Astrocyte (in vitro differentiated cells and primary cell): ENCODE measurements at regions not wholly inside any gene's neighbourhood (a gene's known extent, or its start where the extent isn't known, plus 50 kb on each side); places are given as distances from the start of the nearest gene placed in this dataset.

ENCODE experiments used
- DNase-seq: peaks from one replicate; pipeline ENCODE4 v3.0.0-alpha.2; 2010; ENCODE audit warnings: low read depth
- FAIRE-seq: peaks from 2 replicates; lab custom pipeline; 2011; peaks lifted over from hg19 to GRCh38; lab: Jason Lieb, UNC
- H2AFZ ChIP-seq: 2 replicates; pipeline ENCODE4 v1.6.0; 2012; ENCODE audit warnings: low read depth, low read length, inconsistent platforms
- H3K27ac ChIP-seq: 2 replicates; pipeline ENCODE4 v1.5.1; 2011; ENCODE audit warnings: low read depth, low read length, inconsistent platforms
- H3K27me3 ChIP-seq: 2 replicates; pipeline ENCODE4 v1.6.0; 2011; ENCODE audit warnings: low read length, inconsistent platforms; ENCODE audit not compliant: insufficient read depth
- H3K36me3 ChIP-seq: 2 replicates; pipeline ENCODE4 v1.5.1; 2011; ENCODE audit warnings: low read length, inconsistent platforms; ENCODE audit not compliant: insufficient read depth
- H3K4me1 ChIP-seq: 2 replicates; pipeline ENCODE4 v1.5.1; 2011; ENCODE audit warnings: low read length, inconsistent platforms; ENCODE audit not compliant: insufficient read depth
- H3K4me2 ChIP-seq: 2 replicates; pipeline ENCODE4 v1.6.0; 2012; ENCODE audit warnings: low read length, inconsistent platforms
- H3K4me3 ChIP-seq: 2 replicates; pipeline ENCODE4 v1.5.1; 2011; ENCODE audit warnings: low read depth, mild to moderate bottlenecking, low read length, inconsistent platforms; ENCODE audit not compliant: insufficient read depth
- H3K79me2 ChIP-seq: 2 replicates; pipeline ENCODE4 v1.6.0; 2012; ENCODE audit warnings: mild to moderate bottlenecking, low read length, inconsistent platforms; ENCODE audit not compliant: insufficient read depth
- H3K9ac ChIP-seq: 2 replicates; pipeline ENCODE4 v1.6.0; 2012; ENCODE audit warnings: mild to moderate bottlenecking, low read length, inconsistent platforms
- H3K9me3 ChIP-seq: 2 replicates; pipeline ENCODE4 v1.5.1; 2012; ENCODE audit warnings: low read depth, mild to moderate bottlenecking, low read length, inconsistent platforms; ENCODE audit not compliant: insufficient read depth
- H4K20me1 ChIP-seq: 2 replicates; pipeline ENCODE4 v1.6.0; 2012; ENCODE audit warnings: low read length, inconsistent platforms; ENCODE audit not compliant: insufficient read depth
- H3K27ac Mint-ChIP-seq: one replicate; pipeline ENCODE4 v1.8.0; 2021; ENCODE audit warnings: mild to moderate bottlenecking, mixed read lengths; ENCODE audit not compliant: unreplicated experiment
- H3K27me3 Mint-ChIP-seq: one replicate; pipeline ENCODE4 v1.8.0; 2021; ENCODE audit warnings: low read depth, mixed read lengths; ENCODE audit not compliant: unreplicated experiment
- H3K36me3 Mint-ChIP-seq: one replicate; pipeline ENCODE4 v1.8.0; 2021; ENCODE audit warnings: low read depth, mixed read lengths; ENCODE audit not compliant: unreplicated experiment
- H3K4me1 Mint-ChIP-seq: one replicate; pipeline ENCODE4 v1.8.0; 2021; ENCODE audit warnings: low read depth, mixed read lengths; ENCODE audit not compliant: unreplicated experiment
- H3K4me3 Mint-ChIP-seq: one replicate; pipeline ENCODE4 v1.8.0; 2021; ENCODE audit warnings: mild to moderate bottlenecking, moderate library complexity, mixed read lengths; ENCODE audit not compliant: unreplicated experiment
- H3K9me3 Mint-ChIP-seq: one replicate; pipeline ENCODE4 v1.8.0; 2021; ENCODE audit warnings: mild to moderate bottlenecking, mixed read lengths; ENCODE audit not compliant: unreplicated experiment
- CTCF ChIP-seq: IDR thresholded peaks from 2 replicates; pipeline ENCODE4 v1.5.1; 2011; ENCODE audit warnings: low read depth, mild to moderate bottlenecking, inconsistent platforms, low read length, moderate library complexity; ENCODE audit not compliant: insufficient read depth
- EZH2 ChIP-seq: IDR thresholded peaks from 2 replicates; pipeline ENCODE4 v1.6.1; 2012; ENCODE audit warnings: mild to moderate bottlenecking, low read length, inconsistent platforms; ENCODE audit not compliant: insufficient read depth

DNA sequence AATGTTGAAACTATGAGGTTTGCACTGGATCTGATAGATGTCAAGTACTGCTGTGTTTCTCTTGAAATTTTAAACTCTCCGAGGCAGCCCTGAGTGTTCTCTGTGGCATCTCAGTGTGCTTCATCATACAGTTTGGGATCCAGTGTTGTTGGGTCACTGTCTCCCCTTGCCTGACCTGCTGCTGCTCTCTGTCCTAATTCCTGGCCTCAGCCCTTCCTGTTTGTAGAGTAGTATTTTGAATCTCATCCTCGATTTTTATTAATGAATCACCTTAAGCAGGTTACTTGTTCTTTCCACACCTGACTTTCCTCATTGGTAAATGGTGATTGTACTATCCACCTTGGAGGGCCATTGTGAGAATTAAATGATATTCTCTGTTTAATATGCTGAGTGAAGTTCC lies 70.7 kb upstream of the PAX6 start:
- no peak overlapping the region for H3K27ac ChIP-seq
- H4K20me1 ChIP-seq, result no peaks in the 10 kb centered on the region
- H3K9ac ChIP-seq, result no peak overlapping the region
- Mint-ChIP-seq H3K27me3 (peaks cover 2% of the 10 kb centered on the region), H3K4me1 (peaks cover 26% of the 10 kb centered on the region), H3K4me3 (no peak overlapping the region), H3K9me3 (no peaks in the 10 kb centered on the region), H3K27ac (no peak overlapping the region), H3K36me3 (no peaks in the 10 kb centered on the region)
- no peak overlapping the region for H3K4me2 ChIP-seq
- no peaks in the 10 kb centered on the region for H3K36me3 ChIP-seq
- H2AFZ ChIP-seq, result no peak overlapping the region
- no peaks in the 10 kb centered on the region for H3K79me2 ChIP-seq
- no peaks in the 10 kb centered on the region for H3K9me3 ChIP-seq
- no peak for TF ChIP-seq EZH2
- TF ChIP-seq CTCF, result no peak
- H3K4me1 ChIP-seq, result peaks cover 11% of the 10 kb centered on the region
- DNase-seq (no peak), FAIRE-seq (no peak)
- no peak overlapping the region for H3K4me3 ChIP-seq
- H3K27me3 ChIP-seq, result no peaks in the 10 kb centered on the region

GRCh38 chr11:31879681-31880080 lies 68.6 kb upstream of the PAX6 start:
- no peak overlapping the region for H3K4me3 Mint-ChIP-seq
- H3K27ac ChIP-seq, result no peak overlapping the region
- H3K4me3 ChIP-seq, result no peak overlapping the region
- H3K9me3 ChIP-seq, result no peaks in the 10 kb centered on the region
- H3K9me3 Mint-ChIP-seq, result no peaks in the 10 kb centered on the region
- H2AFZ ChIP-seq, result no peak overlapping the region
- peaks cover 19% of the 10 kb centered on the region for H3K4me1 ChIP-seq
- H3K27me3 Mint-ChIP-seq, result no peaks in the 10 kb centered on the region
- no peak overlapping the region for H3K27ac Mint-ChIP-seq
- H3K4me2 ChIP-seq, result no peak overlapping the region
- H3K79me2 ChIP-seq, result no peaks in the 10 kb centered on the region
- no peaks in the 10 kb centered on the region for H3K36me3 ChIP-seq
- no peaks in the 10 kb centered on the region for H4K20me1 ChIP-seq
- TF ChIP-seq EZH2, result no peak
- no peak for TF ChIP-seq CTCF
- H3K9ac ChIP-seq, result no peak overlapping the region
- H3K4me1 Mint-ChIP-seq, result peaks cover 40% of the 10 kb centered on the region
- no peaks in the 10 kb centered on the region for H3K36me3 Mint-ChIP-seq
- H3K27me3 ChIP-seq, result no peaks in the 10 kb centered on the region
- FAIRE-seq (no peak), DNase-seq (no peak)

- no peak overlapping the region for H3K27ac Mint-ChIP-seq
- DNase-seq, result no peak
- H3K36me3 Mint-ChIP-seq, result no peaks in the 10 kb centered on the region
- H3K9me3 ChIP-seq, result no peaks in the 10 kb centered on the region
- no peaks in the 10 kb centered on the region for H3K27me3 Mint-ChIP-seq
- no peak overlapping the region for H3K9ac ChIP-seq
- H3K27ac ChIP-seq, result no peak overlapping the region
- no peak overlapping the region for H2AFZ ChIP-seq
- H3K79me2 ChIP-seq, result no peaks in the 10 kb centered on the region
- H3K4me2 ChIP-seq, result no peak overlapping the region
- no peak overlapping the region for H3K4me3 ChIP-seq
- no peak overlapping the region for H3K4me3 Mint-ChIP-seq
- H3K27me3 ChIP-seq, result no peaks in the 10 kb centered on the region
- H3K9me3 Mint-ChIP-seq, result no peaks in the 10 kb centered on the region
- FAIRE-seq, result no peak
- peaks cover 16% of the 10 kb centered on the region for H3K4me1 ChIP-seq
- H3K36me3 ChIP-seq, result no peaks in the 10 kb centered on the region
- peaks cover 34% of the 10 kb centered on the region for H3K4me1 Mint-ChIP-seq
- TF ChIP-seq CTCF (no peak), EZH2 (no peak)
- no peaks in the 10 kb centered on the region for H4K20me1 ChIP-seq
Observed at GRCh38 chr11:31877863-31878262, 66.7 kb upstream of the PAX6 start.
